Stomach (tissue), 8 donors: ENCODE measurements at regions not wholly inside any gene's neighbourhood (a gene's known extent, or its start where the extent isn't known, plus 50 kb on each side); places are given as distances from the start of the nearest gene placed in this dataset.

Source experiments
- DNase-seq, 2 donors: peaks; one replicate each; pipeline versions ENCODE4 v3.0.0 to v3.0.0-alpha.2; 2013 to 2019
- H3K27ac ChIP-seq, 5 donors: fragments of 200-600 bp in 4 of 5; sonication (generic) in 4 of 5; one replicate each; pipeline ENCODE4 v1.5.1; 2013 to 2019; ENCODE audit warnings: mild to moderate bottlenecking in 1 of 5, moderate library complexity in 1 of 5
- H3K27me3 ChIP-seq, 3 donors: fragments of 200-600 bp; sonication (generic); one replicate each; pipeline ENCODE4 v1.5.1; 2017 to 2019; ENCODE audit warnings: mixed run types in 1 of 3
- H3K36me3 ChIP-seq, 4 donors: fragments of 200-600 bp; sonication (generic); 1 replicate in 3 of 4; 2 replicates in 1 of 4; pipeline ENCODE4 v1.5.1; 2016 to 2019
- H3K4me1 ChIP-seq, 4 donors: fragments of 200-600 bp; sonication (generic); one replicate each; pipeline ENCODE4 v1.5.1; 2016 to 2019
- H3K4me3 ChIP-seq, 4 donors: fragments of 200-600 bp; sonication (generic) in 3 of 4; one replicate each; pipeline ENCODE4 v1.5.1; 2016 to 2019; ENCODE audit warnings: mild to moderate bottlenecking in 1 of 4
- H3K9me3 ChIP-seq, 4 donors: fragments of 200-600 bp; sonication (generic); one replicate each; pipeline ENCODE4 v1.5.1; 2016 to 2019
- EP300 ChIP-seq: sonication (generic); formaldehyde crosslinking; IDR thresholded peaks from one replicate; pipeline ENCODE4 v1.6.1; 2017; ENCODE audit warnings: antibody characterized with exemption
- POLR2A ChIP-seq, 4 donors: fragments of 450-650 bp; IDR thresholded peaks; one replicate each; pipeline ENCODE4 v1.6.1; 2016; ENCODE audit warnings: antibody characterized with exemption in 4 of 4, control low read depth in 2 of 4, mild to moderate bottlenecking in 1 of 4, moderate library complexity in 1 of 4
- POLR2AphosphoS5 ChIP-seq, 3 donors: sonication (generic); formaldehyde crosslinking; IDR thresholded peaks; one replicate each; pipeline ENCODE4 v1.6.1; 2016; ENCODE audit warnings: antibody characterized with exemption in 3 of 3
- WGBS, 5 donors: extraction: QIAGEN DNeasy Blood & Tissue Kit in 3 of 5; methylation state at CpG; one replicate each; pipeline versions ENCODE4 v1.1.5 to v1.1.7; 2013 to 2018; 5-methylcytosine and 5-hydroxymethylcytosine counted together
- intact Hi-C: fragments of 100-400 bp; cut with DNase I; formaldehyde crosslinking; loops from one replicate; pipeline ENCODE4 v1.15.1; 2023; ENCODE audit warnings: low total_unique reads
- TF ChIP-seq, protein P1 (sequence below), 7 experiments: fragments of 450-650 bp in 4 of 7; fragments of 200-600 bp in 3 of 7; sonication (generic) in 3 of 7; IDR thresholded peaks; one replicate each; pipeline ENCODE4 v1.5.1; 2016 to 2019; ENCODE audit warnings: antibody characterized with exemption in 7 of 7, control low read depth in 2 of 7, mild to moderate bottlenecking in 1 of 7
- donor health status: healthy with polysubstance abuse.
- donor health status: Bipolar disorder and iron deficiency.
- donor health status: healthy.

DNA sequence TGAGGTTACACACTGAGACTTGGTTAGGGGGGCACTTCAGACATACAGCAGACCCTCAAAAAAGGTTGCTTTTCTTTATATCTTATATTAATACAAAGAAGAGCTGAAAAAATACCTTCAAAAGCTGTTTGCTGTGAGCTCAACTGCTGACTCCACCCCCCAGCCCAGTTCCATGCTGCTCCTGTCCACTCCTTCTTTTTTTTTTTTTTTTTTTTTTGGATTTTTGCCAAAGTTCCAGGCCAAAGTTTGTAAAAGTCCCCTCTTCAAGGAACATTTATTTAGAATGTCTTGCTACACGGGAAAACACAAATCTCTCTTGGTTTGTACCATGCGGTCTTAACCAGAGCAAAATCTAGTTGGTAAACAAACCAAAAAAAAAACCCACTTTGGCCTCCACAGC, 85.3 kb upstream of the AKAP12 start:
- no peaks in the 10 kb centered on the region for H3K9me3 ChIP-seq
- intact Hi-C loops: no loop called here
- H3K27ac ChIP-seq: no peak overlapping the region
- TF ChIP-seq EP300: no peak
- TF ChIP-seq, protein P1, sequence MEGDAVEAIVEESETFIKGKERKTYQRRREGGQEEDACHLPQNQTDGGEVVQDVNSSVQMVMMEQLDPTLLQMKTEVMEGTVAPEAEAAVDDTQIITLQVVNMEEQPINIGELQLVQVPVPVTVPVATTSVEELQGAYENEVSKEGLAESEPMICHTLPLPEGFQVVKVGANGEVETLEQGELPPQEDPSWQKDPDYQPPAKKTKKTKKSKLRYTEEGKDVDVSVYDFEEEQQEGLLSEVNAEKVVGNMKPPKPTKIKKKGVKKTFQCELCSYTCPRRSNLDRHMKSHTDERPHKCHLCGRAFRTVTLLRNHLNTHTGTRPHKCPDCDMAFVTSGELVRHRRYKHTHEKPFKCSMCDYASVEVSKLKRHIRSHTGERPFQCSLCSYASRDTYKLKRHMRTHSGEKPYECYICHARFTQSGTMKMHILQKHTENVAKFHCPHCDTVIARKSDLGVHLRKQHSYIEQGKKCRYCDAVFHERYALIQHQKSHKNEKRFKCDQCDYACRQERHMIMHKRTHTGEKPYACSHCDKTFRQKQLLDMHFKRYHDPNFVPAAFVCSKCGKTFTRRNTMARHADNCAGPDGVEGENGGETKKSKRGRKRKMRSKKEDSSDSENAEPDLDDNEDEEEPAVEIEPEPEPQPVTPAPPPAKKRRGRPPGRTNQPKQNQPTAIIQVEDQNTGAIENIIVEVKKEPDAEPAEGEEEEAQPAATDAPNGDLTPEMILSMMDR (IDR thresholded peaks at IDR 0.05): no peak
- TF ChIP-seq POLR2A (IDR thresholded peaks at IDR 0.05): no peak
- no peak for TF ChIP-seq POLR2AphosphoS5 (IDR thresholded peaks at IDR 0.05)
- H3K4me3 ChIP-seq: no peak overlapping the region
- DNase-seq: peak in 1 of 2 donors; percentile 83
- H3K36me3 ChIP-seq: no peaks in the 10 kb centered on the region
- peaks cover 0 to 9% (median 3%) of the 10 kb centered on the region in 4 donors for H3K4me1 ChIP-seq
- 10 to 22% (median 19%) methylated on average over 2 of the region's 2 CpGs for WGBS, 5 donors
- no peaks in the 10 kb centered on the region for H3K27me3 ChIP-seq

DNA sequence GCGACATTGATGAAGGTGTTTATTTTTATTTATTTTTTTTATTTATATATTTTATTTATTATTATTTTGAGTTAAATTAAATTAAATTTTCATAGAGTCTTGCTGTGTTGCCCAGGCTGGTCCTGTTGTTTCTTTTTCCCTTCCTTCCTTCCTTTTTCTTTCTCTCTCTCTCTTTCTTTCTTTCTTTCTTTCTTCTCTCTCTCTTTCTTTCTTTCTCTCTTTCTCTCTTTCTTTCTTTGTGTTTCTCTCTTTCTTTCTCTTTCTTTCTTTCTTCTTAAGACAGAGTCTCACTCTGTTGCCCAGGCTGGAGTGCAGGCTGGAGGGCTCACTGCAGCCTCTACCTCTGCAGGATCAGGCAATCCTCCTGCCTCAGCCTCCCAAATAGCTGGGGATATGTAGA, 84.7 kb upstream of the AKAP12 start:
- 90 to 96% (median 93%) methylated on average over 1 of the region's 1 CpG for WGBS, 5 donors
- TF ChIP-seq EP300 (no peak), POLR2AphosphoS5 (IDR thresholded peaks at IDR 0.05) (no peak), POLR2A (IDR thresholded peaks at IDR 0.05) (no peak)
- TF ChIP-seq, protein P1 (IDR thresholded peaks at IDR 0.05): no peak
- H3K27me3 ChIP-seq: no peaks in the 10 kb centered on the region
- intact Hi-C loops: no loop called here
- no peaks in the 10 kb centered on the region for H3K9me3 ChIP-seq
- no peak overlapping the region for H3K27ac ChIP-seq
- H3K4me1 ChIP-seq: peaks cover 0 to 9% (median 3%) of the 10 kb centered on the region in 4 donors
- no peak overlapping the region for H3K4me3 ChIP-seq
- DNase-seq: no peak
- H3K36me3 ChIP-seq: no peaks in the 10 kb centered on the region

DNA sequence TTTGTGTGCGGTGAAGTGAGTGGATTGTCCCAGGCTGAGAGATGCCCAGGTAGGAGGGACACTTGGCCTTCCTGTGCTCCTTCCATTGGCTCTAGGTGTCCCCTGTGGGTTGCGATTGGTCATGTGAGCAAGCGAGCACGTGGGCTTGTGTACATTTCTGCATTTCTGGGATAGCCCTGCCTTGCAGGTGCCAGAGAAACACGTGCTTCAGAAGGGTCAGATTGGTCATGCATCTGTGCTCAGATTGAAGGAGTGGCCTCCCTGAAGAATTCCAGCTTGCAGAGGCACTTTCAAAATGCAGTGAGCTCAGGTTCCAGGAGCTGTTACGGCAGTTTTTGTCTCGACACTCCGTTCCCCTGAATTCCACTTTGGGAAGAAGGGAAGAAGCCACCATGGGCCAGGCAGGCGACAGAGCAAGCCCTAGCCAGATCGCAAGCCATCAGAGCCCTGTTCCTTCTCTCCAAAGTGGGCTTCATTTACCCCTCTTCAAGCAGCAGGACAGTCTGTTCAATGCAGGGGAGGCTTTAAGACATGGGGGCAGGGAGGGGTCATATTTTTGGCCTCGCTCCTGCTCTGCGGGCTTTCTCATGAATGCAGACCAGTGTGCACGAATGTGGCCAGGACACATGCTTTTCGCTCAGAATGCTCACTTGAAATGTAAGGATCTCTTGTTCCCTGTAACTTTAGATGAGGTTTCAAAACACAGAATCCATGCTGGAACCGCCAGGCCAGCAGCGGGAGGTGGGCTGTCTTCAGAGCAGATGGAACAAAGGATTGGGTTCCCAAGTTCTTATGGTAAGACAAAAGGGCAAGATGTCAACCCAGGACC, 78.6 kb upstream of the AKAP12 start:
- H3K36me3 ChIP-seq: no peaks in the 10 kb centered on the region
- peak; percentile 43 to 88 for DNase-seq
- 47 to 57% (median 49%) methylated on average over 16 of the region's 16 CpGs for WGBS, 5 donors
- no peaks in the 10 kb centered on the region for H3K9me3 ChIP-seq
- no peaks in the 10 kb centered on the region for H3K27me3 ChIP-seq
- peaks cover 0 to 11% (median 4%) of the 10 kb centered on the region in 4 donors for H3K4me1 ChIP-seq
- TF ChIP-seq POLR2A (IDR thresholded peaks at IDR 0.05): no peak
- TF ChIP-seq POLR2AphosphoS5 (IDR thresholded peaks at IDR 0.05): peak in 1 of 3 donors; percentile 49
- TF ChIP-seq, protein P1 (IDR thresholded peaks at IDR 0.05): no peak
- TF ChIP-seq EP300: no peak
- intact Hi-C loops: no loop called here
- H3K27ac ChIP-seq: peak overlapping the region in 1 of 5 donors; percentile 7
- H3K4me3 ChIP-seq: peak overlapping the region in 1 of 4 donors; percentile 8

GRCh38 chr6:151164383-151164782, 75.4 kb upstream of the AKAP12 start:
- Histone ChIP-seq H3K36me3 (no peaks in the 10 kb centered on the region), H3K27ac (no peak overlapping the region), H3K27me3 (no peaks in the 10 kb centered on the region), H3K4me3 (no peak overlapping the region), H3K4me1 (peaks cover 0 to 11% (median 4%) of the 10 kb centered on the region in 4 donors), H3K9me3 (no peaks in the 10 kb centered on the region)
- DNase-seq: no peak
- 69 to 91% (median 84%) methylated on average over 7 of the region's 7 CpGs for WGBS, 5 donors
- intact Hi-C loops: no loop called here
- TF ChIP-seq POLR2AphosphoS5 (IDR thresholded peaks at IDR 0.05) (no peak), POLR2A (IDR thresholded peaks at IDR 0.05) (no peak), EP300 (no peak)
- TF ChIP-seq, protein P1 (IDR thresholded peaks at IDR 0.05): no peak
